WTC11 (cell line): ENCODE measurements at regions not wholly inside any gene's neighbourhood (a gene's known extent, or its start where the extent isn't known, plus 50 kb on each side); places are given as distances from the start of the nearest gene placed in this dataset.

Experiments used
- ATAC-seq: fragments of 200-7000 bp; cut with Tn5 transposase; 2 replicates; pipeline ENCODE4 v1.10.0; 2021; ENCODE audit warnings: mild to moderate bottlenecking, moderate library complexity
- CTCF ChIA-PET: fragments of 300-600 bp; sonication (Branson Sonifier 250); formaldehyde crosslinking; loops from one replicate; lab custom pipeline; 2021; ENCODE audit warnings: antibody characterized with exemption; lab: Charles Lee
- POLR2A ChIA-PET: fragments of 350-600 bp; sonication (Branson Sonifier 250); formaldehyde crosslinking; loops from one replicate; lab custom pipeline; 2021; ENCODE audit warnings: antibody characterized with exemption; lab: Charles Lee
- DNase-seq: peaks from one replicate; pipeline ENCODE4 v3.0.0; 2021; ENCODE audit warnings: low spot score
- H3K27ac Mint-ChIP-seq: 2 replicates; pipeline ENCODE4 v1.8.0; 2021; ENCODE audit warnings: mixed read lengths
- H3K27me3 Mint-ChIP-seq: 2 replicates; pipeline ENCODE4 v1.8.0; 2021; ENCODE audit warnings: low read depth, mild to moderate bottlenecking, moderate library complexity, mixed read lengths
- H3K36me3 Mint-ChIP-seq: 2 replicates; pipeline ENCODE4 v1.8.0; 2021; ENCODE audit warnings: mixed read lengths
- H3K4me1 Mint-ChIP-seq: 2 replicates; pipeline ENCODE4 v1.8.0; 2022; ENCODE audit warnings: mixed read lengths
- H3K4me3 Mint-ChIP-seq: 2 replicates; pipeline ENCODE4 v1.8.0; 2021; ENCODE audit warnings: mild to moderate bottlenecking, moderate library complexity, mixed read lengths
- H3K9me3 Mint-ChIP-seq: 2 replicates; pipeline ENCODE4 v1.8.0; 2021; ENCODE audit warnings: mixed read lengths
- AFF4 ChIP-seq: sonication (generic); formaldehyde crosslinking; IDR thresholded peaks from 2 replicates; pipeline ENCODE4 v1.8.1; 2023; ENCODE audit warnings: mild to moderate bottlenecking, missing genetic modification reagents, borderline replicate concordance
- ATF1 ChIP-seq: sonication (generic); formaldehyde crosslinking; IDR thresholded peaks from 2 replicates; pipeline ENCODE4 v1.8.1; 2023; ENCODE audit warnings: mild to moderate bottlenecking, moderate library complexity, missing genetic modification reagents
- ATF2 ChIP-seq: sonication (generic); formaldehyde crosslinking; IDR thresholded peaks from 2 replicates; pipeline ENCODE4 v1.8.1; 2022; ENCODE audit warnings: low read depth, missing genetic modification reagents, borderline replicate concordance
- CTCF ChIP-seq: fragments of 200-600 bp; IDR thresholded peaks from 2 replicates; pipeline ENCODE4 v1.8.0; 2022; ENCODE audit warnings: antibody characterized with exemption
- ESRRA ChIP-seq: sonication (generic); formaldehyde crosslinking; IDR thresholded peaks from 2 replicates; pipeline ENCODE4 v1.8.1; 2022; ENCODE audit warnings: mild to moderate bottlenecking, missing genetic modification reagents, borderline replicate concordance
- FOXK1 ChIP-seq: sonication (generic); formaldehyde crosslinking; IDR thresholded peaks from 2 replicates; pipeline ENCODE4 v1.8.0; 2022; ENCODE audit warnings: mild to moderate bottlenecking, moderate library complexity, missing genetic modification reagents
- HMGXB4 ChIP-seq: sonication (generic); formaldehyde crosslinking; IDR thresholded peaks from 2 replicates; pipeline ENCODE4 v1.8.1; 2023; ENCODE audit warnings: mild to moderate bottlenecking, moderate library complexity, missing genetic modification reagents
- IRF2 ChIP-seq: sonication (generic); formaldehyde crosslinking; IDR thresholded peaks from 2 replicates; pipeline ENCODE4 v1.8.0; 2022; ENCODE audit warnings: low read depth, missing genetic modification reagents, borderline replicate concordance
- JUN ChIP-seq: sonication (generic); formaldehyde crosslinking; IDR thresholded peaks from 2 replicates; pipeline ENCODE4 v1.8.0; 2023; ENCODE audit warnings: mild to moderate bottlenecking, missing genetic modification reagents
- NFYB ChIP-seq: sonication (generic); formaldehyde crosslinking; conservative IDR thresholded peaks from 2 replicates; pipeline ENCODE4 v1.8.0; 2022; ENCODE audit warnings: low read depth, missing genetic modification reagents
- PRDM15 ChIP-seq: sonication (generic); formaldehyde crosslinking; IDR thresholded peaks from 2 replicates; pipeline ENCODE4 v1.8.0; 2022; ENCODE audit warnings: missing genetic modification reagents
- SMAD4 ChIP-seq: sonication (generic); formaldehyde crosslinking; IDR thresholded peaks from 2 replicates; pipeline ENCODE4 v1.8.0; 2022; ENCODE audit warnings: mild to moderate bottlenecking, missing genetic modification reagents
- SOX15 ChIP-seq: fragments of 250-450 bp; sonication (Bioruptor Pico); IDR thresholded peaks from 2 replicates; pipeline ENCODE4 v1.9.0; 2021; ENCODE audit warnings: mild to moderate bottlenecking
- ZBTB21 ChIP-seq: sonication (generic); formaldehyde crosslinking; IDR thresholded peaks from 2 replicates; pipeline ENCODE4 v1.8.1; 2023; ENCODE audit warnings: mild to moderate bottlenecking, missing genetic modification reagents, borderline replicate concordance
- ZBTB43 ChIP-seq: sonication (generic); formaldehyde crosslinking; IDR thresholded peaks from 2 replicates; pipeline ENCODE4 v1.8.1; 2023; ENCODE audit warnings: mild to moderate bottlenecking, missing genetic modification reagents
- ZNF219 ChIP-seq: sonication (generic); formaldehyde crosslinking; IDR thresholded peaks from 2 replicates; pipeline ENCODE4 v1.8.0; 2023; ENCODE audit warnings: missing genetic modification reagents, mild to moderate bottlenecking, borderline replicate concordance
- ZNF232 ChIP-seq: sonication (generic); formaldehyde crosslinking; IDR thresholded peaks from 2 replicates; pipeline ENCODE4 v1.8.0; 2022; ENCODE audit warnings: mild to moderate bottlenecking, missing genetic modification reagents
- ZNF281 ChIP-seq: sonication (generic); formaldehyde crosslinking; IDR thresholded peaks from 2 replicates; pipeline ENCODE4 v1.8.0; 2023; ENCODE audit warnings: mild to moderate bottlenecking, missing genetic modification reagents
- ZNF423 ChIP-seq: fragments of 250-450 bp; sonication (Bioruptor Pico); IDR thresholded peaks from 2 replicates; pipeline ENCODE4 v2.1.2; 2022; ENCODE audit warnings: mild to moderate bottlenecking, moderate library complexity
- ZNF671 ChIP-seq: fragments of 250-450 bp; sonication (Bioruptor Pico); IDR thresholded peaks from 2 replicates; pipeline ENCODE4 v1.8.0; 2021; ENCODE audit warnings: mild to moderate bottlenecking

GRCh38 chr10:83869898-83870297 is 269.4 kb upstream of the GHITM start:
- peaks cover 3% of the 10 kb centered on the region; the same call in 1 of the 2 replicates for H3K27me3 Mint-ChIP-seq
- H3K4me3 Mint-ChIP-seq, result no peak overlapping the region
- POLR2A ChIA-PET, result no interaction called here
- CTCF ChIA-PET, result interaction anchor here (0.6 to 2.2 kb wide), 6 partner anchors 68 to 444 kb away, joined by 3 to 14 read pairs (median 6); no protein-coding TSS in a partner anchor
- H3K9me3 Mint-ChIP-seq, result no peaks in the 10 kb centered on the region
- peaks cover 11% of the 10 kb centered on the region for H3K4me1 Mint-ChIP-seq
- ATAC-seq (no peak), DNase-seq (no peak)
- TF ChIP-seq ESRRA (CRISPR knock-in tag), result no peak
- TF ChIP-seq ATF2, result no peak
- TF ChIP-seq ZNF423, result no peak
- TF ChIP-seq ZNF232 (CRISPR knock-in tag), result no peak
- no peak for TF ChIP-seq ZNF281
- no peak for TF ChIP-seq ZBTB43 (CRISPR knock-in tag)
- no peak for TF ChIP-seq SMAD4 (CRISPR knock-in tag)
- TF ChIP-seq AFF4, result no peak
- TF ChIP-seq SOX15 (CRISPR knock-in tag), result no peak
- no peak for TF ChIP-seq ZNF671
- TF ChIP-seq ATF1 (CRISPR knock-in tag), result no peak
- no peak for TF ChIP-seq ZNF219 (CRISPR knock-in tag)
- TF ChIP-seq NFYB (CRISPR knock-in tag), result no peak
- TF ChIP-seq PRDM15, result no peak
- TF ChIP-seq JUN, result no peak
- no peak for TF ChIP-seq ZBTB21 (CRISPR knock-in tag)
- TF ChIP-seq IRF2 (CRISPR knock-in tag), result no peak
- no peak for TF ChIP-seq HMGXB4
- no peak for TF ChIP-seq FOXK1
- no peak for TF ChIP-seq CTCF
- H3K36me3 Mint-ChIP-seq, result no peaks in the 10 kb centered on the region
- H3K27ac Mint-ChIP-seq, result no peak overlapping the region
